Bronchial epithelial cell (primary cell): ENCODE measurements at regions not wholly inside any gene's neighbourhood (a gene's known extent, or its start where the extent isn't known, plus 50 kb on each side); places are given as distances from the start of the nearest gene placed in this dataset.

ENCODE experiments used
- DNase-seq: peaks from one replicate; pipeline ENCODE4 v3.0.0-alpha.2; 2010; ENCODE audit warnings: low read depth
- FAIRE-seq: peaks from 2 replicates; lab custom pipeline; 2011; peaks lifted over from hg19 to GRCh38; lab: Jason Lieb, UNC
- H3K27me3 ChIP-seq: 2 replicates; pipeline ENCODE4 v1.5.1; 2011; ENCODE audit warnings: low read length; ENCODE audit not compliant: control insufficient read depth, insufficient read depth
- H3K36me3 ChIP-seq: 2 replicates; pipeline ENCODE4 v1.5.1; 2011; ENCODE audit warnings: low read length; ENCODE audit not compliant: control insufficient read depth, insufficient read depth
- H3K4me3 ChIP-seq: 2 replicates; pipeline ENCODE4 v1.5.1; 2011; ENCODE audit warnings: mild to moderate bottlenecking, low read depth, low read length, control low read depth
- CTCF ChIP-seq: IDR thresholded peaks from 2 replicates; pipeline ENCODE4 v1.5.1; 2011; ENCODE audit warnings: mild to moderate bottlenecking, moderate library complexity, low read length, control low read depth, inconsistent platforms; ENCODE audit not compliant: insufficient read depth, severe bottlenecking

GRCh38 chr9:135269912-135270830, 182.7 kb downstream of the OLFM1 start:
- TF ChIP-seq CTCF, result no peak
- H3K27me3 ChIP-seq, result no peaks in the 10 kb centered on the region

GRCh38 chr9:135271425-135271824, 184.0 kb downstream of the OLFM1 start:
- H3K36me3 ChIP-seq, result no peaks in the 10 kb centered on the region
- H3K4me3 ChIP-seq, result no peak overlapping the region
- DNase-seq (no peak), FAIRE-seq (no peak)
- no peaks in the 10 kb centered on the region for H3K27me3 ChIP-seq
- TF ChIP-seq CTCF, result no peak

More at GRCh38 chr9:135269912-135270830, 182.7 kb downstream of the OLFM1 start:
- Histone ChIP-seq H3K36me3 (no peaks in the 10 kb centered on the region), H3K4me3 (no peak overlapping the region)
- DNase-seq, result no peak
- peak; percentile 95 for FAIRE-seq

GRCh38 chr9:135272608-135273007, 185.1 kb downstream of the OLFM1 start:
- FAIRE-seq (no peak), DNase-seq (no peak)
- Histone ChIP-seq H3K4me3 (no peak overlapping the region), H3K27me3 (no peaks in the 10 kb centered on the region), H3K36me3 (no peaks in the 10 kb centered on the region)
- no peak for TF ChIP-seq CTCF

- Histone ChIP-seq H3K36me3 (no peaks in the 10 kb centered on the region), H3K4me3 (no peak overlapping the region), H3K27me3 (no peaks in the 10 kb centered on the region)
- DNase-seq (no peak), FAIRE-seq (no peak)
- no peak for TF ChIP-seq CTCF
Observed at GRCh38 chr9:135273008-135273407, 185.5 kb downstream of the OLFM1 start.

GRCh38 chr9:135275163-135275562, 187.7 kb downstream of the OLFM1 start:
- DNase-seq, result no peak
- FAIRE-seq, result no peak
- H3K4me3 ChIP-seq, result no peak overlapping the region
- no peak for TF ChIP-seq CTCF
- no peaks in the 10 kb centered on the region for H3K36me3 ChIP-seq
- H3K27me3 ChIP-seq, result no peaks in the 10 kb centered on the region
